GM18873 (cell line): ENCODE measurements at regions not wholly inside any gene's neighbourhood (a gene's known extent, or its start where the extent isn't known, plus 50 kb on each side); places are given as distances from the start of the nearest gene placed in this dataset.

Experiments
- ATAC-seq: cut with Tn5 transposase; IDR thresholded peaks from one replicate; pipeline ENCODE4 v1.9.1; 2021; ENCODE audit warnings: mild to moderate bottlenecking, moderate library complexity, moderate number of reproducible peaks; ENCODE audit not compliant: unreplicated experiment, low FRiP score

DNA sequence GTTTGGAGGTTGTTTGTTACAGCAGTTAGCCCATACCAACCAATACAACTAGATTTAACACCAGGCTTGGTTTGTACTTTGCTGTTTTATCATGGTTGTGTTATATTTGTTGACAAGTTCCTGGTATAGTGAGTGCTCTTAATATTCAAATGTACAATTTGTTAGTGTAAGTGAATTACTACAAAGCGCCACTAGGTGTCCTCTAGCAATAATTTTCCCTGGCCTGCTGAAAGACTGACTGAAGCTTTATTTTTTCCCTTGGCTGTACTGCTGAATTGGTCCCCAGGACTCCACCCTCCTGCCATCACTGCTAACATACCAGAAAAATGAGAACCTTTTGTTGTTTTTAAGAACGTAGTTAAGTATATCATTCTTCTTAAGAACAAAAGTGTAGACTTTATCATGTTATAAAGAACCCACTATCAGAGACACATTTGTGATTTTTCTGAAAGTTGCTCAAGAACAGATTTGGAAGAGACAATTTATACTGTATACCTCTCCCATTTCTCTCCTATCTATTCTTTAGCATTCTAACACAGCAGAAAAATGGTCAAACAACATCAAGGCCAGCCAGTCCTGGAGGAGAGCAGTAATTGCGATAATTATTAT, 75.3 kb upstream of the FAR2 start:
- peak; percentile 67 for ATAC-seq

DNA sequence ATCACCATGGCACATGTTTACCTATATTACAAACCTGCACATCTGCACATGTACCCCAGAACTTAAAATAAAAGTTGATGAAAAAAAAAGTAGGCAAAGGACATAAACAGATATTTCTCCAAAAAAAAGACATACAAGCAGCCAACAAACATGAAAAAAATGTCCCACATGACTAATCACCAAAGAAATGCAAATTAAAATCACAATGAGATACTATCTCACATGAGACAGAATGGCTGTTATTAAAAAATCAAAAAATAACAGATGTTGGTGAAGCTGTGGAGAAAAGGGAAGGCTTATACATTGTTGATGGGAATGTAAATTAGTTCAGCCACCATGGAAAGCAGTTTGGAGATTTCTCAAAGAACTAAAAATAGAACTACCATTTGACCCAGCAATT, 68.0 kb upstream of the FAR2 start:
- no peak for ATAC-seq

DNA sequence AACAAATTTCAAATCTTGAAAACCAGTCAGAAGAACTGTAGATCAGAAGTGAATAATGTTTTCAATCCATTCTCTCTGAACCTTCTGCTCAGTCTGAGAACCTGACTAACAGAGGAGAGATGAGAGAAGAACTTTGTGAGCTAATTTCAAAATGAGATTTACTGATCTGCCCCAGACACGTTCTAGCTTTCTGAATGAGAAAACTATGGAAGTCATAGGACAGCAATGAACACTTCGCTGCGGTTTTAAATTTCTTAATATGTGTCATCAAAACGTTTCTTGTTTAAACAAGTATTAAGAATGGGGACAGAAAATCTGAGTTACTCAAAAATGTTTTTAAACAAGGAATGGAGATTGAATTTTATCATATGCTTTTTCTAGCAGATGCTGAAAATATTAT, 66.6 kb upstream of the FAR2 start:
- ATAC-seq, result peak; percentile 44

DNA sequence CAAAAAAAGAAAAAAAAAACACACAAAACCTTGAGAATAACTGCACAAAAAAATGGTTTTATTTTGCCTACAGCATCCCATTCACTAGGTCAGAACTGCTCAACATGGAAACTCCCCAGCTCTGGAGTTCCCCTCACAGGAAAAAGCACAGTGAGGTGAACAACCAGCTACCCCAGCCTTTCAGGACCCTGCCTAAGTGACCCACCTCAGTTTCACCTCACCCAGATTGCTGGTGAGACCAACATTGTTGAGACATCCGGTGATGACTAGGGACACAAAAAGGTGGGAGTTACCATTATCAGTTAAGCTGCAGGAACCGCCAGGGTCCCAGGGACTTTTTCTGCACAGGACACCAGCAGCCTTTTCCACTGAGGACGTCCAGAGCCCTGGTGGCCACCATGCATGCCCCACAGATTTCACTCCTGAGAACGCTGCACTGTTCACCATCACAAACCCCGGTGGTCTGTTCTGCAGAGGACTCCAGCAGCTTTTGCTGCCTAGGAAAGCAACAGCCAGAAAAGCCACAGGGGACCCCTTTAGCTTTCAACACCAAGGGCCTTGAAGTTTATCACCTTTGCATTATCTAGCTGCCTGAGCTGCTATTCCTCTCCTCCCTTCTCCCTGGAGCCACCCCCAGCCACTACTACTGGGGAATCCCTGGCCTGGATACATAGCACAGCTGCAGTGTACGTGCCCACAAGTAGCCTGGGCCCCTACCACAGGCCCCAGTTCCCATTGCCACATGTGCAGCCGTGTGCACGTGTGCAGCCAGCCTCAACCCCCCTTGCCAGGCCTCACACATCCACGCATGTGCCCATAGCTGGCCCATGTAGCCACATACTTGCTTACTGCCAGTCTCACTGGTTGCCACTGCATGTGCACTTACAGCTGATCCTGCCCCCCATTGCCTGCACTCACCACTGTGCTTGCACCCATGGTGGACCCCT, 62.5 kb upstream of the FAR2 start:
- ATAC-seq, result no peak

- ATAC-seq, result no peak
These were observed 60.4 kb upstream of the FAR2 start for GRCh38 chr12:29088611-29089219.
